NOMO-1 treated with dmso at 0.1 percent for 144 hours (cell line): ENCODE measurements at regions not wholly inside any gene's neighbourhood (a gene's known extent, or its start where the extent isn't known, plus 50 kb on each side); places are given as distances from the start of the nearest gene placed in this dataset.
A peak's percentile ranks its signal among the peaks of the same experiment; 100 is the strongest.
"Not testable (repeated sequence)": the region's sequence is repeated elsewhere in the genome, so short reads cannot be mapped to it uniquely, and the experiment has no call there.

Experiments
- DNase-seq: peaks from one replicate; lab custom pipeline; 2025; ENCODE audit not compliant: unreplicated experiment; lab: John Stamatoyannopoulos, UW

DNA sequence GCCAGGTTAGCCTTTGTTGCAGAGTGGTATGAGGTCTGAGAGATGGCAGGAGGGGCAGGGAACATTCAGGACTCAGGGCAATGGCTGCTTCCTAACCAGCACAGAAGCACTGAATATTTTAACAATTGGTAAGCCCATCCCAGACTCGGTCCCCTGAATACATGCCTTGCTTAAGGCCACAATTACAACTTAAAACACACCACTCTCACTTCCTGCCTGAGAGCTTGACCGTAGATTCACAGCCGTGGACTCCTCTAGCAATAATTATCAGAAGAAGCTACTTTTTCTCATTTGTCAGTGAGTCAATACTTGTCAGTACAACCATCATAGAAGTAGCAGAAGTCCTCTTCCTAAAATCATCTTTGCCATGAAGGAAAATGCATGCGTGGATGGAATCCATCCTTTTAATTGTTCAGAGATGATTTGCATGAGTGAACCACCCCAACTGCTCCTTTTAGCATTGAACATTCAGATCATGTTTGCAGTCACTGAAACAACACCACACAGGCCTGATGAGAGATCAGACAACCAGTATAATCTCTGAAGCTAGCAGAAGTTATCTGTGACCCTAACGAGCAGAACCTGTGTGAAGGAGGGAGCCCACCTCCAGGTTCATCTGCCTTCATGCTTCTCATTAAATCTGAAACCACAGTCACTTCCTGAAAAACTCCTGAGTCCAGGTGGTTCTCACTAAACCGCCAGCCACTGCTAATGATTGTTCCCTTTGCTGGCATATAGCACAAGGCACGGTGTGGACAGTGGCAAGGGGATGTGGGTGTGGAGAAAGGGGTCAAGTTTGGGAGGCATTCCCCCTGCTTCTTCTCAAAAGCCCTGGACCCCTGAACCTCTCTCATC, 333.9 kb upstream of the CNR1 start:
- no peak for DNase-seq

DNA sequence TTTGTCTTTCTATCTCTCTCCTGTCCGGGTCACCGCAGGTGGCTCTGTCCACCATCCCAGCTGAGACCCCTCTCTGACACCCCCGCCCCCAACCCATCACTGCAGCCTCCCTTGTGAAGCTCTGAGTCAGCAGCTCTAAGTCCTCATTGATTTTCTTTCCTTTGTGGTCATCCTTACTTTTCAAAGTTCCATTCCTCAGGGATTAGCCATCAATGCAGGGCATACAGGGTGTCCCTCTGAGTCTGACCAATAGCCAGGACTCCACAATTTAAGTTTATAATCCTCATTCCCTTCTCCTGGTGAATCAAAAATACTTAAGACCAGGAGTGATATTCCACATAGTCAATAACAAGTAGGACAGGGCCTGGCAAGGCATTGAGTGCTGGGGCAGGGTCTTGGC, 333.3 kb upstream of the CNR1 start:
- DNase-seq = no peak

DNA sequence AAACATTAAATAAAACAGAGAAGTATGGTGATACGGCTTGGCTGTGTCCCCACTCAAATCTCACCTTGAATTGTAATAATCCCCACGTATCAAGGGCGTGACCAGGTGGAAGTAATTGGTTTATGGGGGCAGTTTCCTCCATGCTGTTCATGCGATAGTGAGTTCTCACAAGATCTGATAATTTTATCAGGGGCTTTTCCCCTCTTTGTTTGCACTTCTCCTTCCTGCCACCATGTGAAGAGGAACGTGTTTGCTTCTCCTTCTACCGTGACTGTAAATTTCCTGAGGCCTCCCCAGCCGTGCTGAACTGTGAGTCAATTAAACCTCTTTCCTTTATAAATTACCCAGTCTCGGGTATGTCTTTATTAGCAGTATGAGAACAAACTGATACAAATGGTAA, 331.3 kb upstream of the CNR1 start:
- DNase-seq = not testable (repeated sequence)

GRCh38 chr6:88494401-88495140, 328.4 kb upstream of the CNR1 start:
- peak; percentile 21 for DNase-seq

DNA sequence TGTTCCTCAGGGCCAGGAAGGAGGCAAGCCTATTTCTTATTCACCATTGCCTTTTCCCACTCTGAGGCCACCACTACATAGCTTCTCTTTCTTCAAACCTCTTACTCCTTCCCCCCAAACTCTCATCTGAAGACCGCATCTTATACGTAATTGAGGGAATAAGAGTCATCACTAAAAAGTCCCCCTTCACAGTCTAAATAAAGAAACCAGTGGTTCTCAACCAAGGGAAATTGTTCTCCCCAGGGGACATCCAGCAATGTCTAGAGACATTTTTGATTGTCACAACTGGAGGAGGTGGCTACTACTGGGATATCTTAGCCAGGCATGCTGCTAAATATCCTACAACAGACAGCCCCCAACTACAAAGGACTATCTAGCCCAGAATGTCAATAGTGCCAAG, 327.6 kb upstream of the CNR1 start:
- DNase-seq = no peak

- no peak for DNase-seq
Observed at GRCh38 chr6:88492824-88493223, 326.7 kb upstream of the CNR1 start.

DNA sequence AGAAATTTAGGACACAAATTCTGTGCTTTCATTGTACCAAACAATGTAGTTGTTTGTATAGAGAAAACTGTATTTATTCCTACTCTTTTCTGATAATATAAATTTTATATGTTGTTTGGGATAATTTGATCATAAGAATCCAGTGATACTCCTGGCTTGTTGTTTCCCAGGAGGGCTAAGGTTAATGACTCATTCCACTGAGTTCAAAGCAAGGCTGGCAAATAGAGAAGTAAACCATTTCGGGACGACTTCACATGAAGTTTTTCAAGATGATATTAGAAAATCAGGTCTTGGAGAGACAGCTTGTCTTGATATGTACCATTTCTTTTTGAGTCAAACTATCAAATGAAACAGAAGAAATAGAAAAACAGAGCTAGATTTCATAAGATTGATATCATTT, 326.1 kb upstream of the CNR1 start:
- DNase-seq = no peak

DNA sequence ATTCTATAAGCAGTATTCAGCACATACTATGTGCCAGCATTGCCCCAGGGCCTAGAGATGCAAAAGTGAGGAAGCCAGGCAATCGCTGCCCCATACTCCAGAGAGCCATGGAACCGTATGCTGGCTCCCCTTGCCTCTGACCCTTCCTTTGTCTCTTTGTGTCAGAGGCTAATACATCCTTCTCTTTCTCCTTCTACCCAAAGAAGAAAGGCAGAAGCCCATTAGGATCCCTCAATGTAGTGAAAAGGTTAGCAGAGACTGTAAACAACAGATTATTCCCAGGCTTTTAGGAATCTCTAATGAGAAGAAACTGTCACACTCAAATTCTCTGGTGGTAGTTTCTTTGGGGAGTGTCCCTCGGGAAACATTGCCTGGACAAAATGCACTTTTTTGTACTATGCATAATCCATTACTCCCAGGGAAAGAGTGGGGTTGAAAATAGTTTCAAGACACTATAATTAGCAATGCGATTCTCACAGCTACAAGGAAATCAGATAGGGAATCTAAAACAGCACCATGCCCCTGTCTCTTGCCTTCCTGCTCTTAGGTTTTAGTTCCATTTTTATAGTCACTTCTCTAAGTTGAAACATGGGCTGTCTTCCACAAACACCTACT, 325.2 kb upstream of the CNR1 start:
- DNase-seq = no peak

DNA sequence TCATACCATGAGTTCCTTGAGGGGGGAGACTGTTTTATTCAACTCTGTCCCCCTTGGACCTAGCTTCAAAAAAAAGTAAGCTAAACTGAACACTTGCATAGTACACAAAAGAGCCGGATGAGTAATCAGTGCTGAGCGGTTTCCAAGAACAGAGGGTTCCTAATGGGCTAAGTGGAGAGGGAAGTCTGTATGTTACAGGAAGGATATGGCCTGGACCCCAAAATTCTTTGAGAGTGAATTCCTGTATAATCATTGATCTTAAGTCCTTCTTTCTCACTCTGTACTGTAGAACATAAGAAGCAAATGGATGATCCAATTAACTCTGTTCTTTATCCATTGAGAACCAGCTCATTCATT, 324.7 kb upstream of the CNR1 start:
- no peak for DNase-seq

DNA sequence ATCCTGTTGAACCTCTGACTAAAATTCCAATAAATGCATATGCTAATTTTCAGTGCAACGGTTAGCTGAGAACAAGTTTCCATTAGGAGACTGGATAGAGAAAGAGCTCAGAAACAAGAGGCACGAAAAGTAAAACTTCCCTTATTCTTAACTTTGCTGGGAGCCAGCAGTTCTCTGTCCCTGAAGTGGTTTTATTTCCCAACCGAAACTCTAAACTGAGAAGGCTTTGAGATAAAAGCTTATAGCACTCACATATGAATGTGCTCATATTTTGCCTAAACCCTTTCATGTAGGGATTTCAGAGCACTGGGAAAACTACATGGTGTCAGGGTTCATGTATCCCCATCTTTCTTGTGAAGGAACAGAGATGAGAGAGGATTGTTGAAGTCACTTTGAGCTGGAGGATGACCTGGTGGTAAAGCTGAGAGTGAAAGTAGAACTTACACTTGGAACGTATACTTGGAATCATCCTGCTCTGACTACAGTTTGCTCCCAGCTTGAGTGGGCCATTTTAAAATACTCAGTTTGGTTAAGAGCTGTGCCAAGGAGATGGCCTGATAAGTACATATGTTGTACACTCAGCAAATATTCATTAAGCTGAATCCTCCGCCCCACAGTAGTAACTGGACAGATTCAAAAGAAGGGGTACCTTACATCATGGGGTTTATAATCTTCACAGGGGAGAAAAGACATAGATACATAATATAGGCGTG, 324.2 kb upstream of the CNR1 start:
- no peak for DNase-seq

- no peak for DNase-seq
Observed at GRCh38 chr6:88483424-88483823, 317.3 kb upstream of the CNR1 start.

GRCh38 chr6:88482465-88482864, 316.3 kb upstream of the CNR1 start:
- DNase-seq = no peak

GRCh38 chr6:88481519-88481918, 315.4 kb upstream of the CNR1 start:
- DNase-seq = no peak

GRCh38 chr6:88480816-88481215, 314.7 kb upstream of the CNR1 start:
- no peak for DNase-seq

- DNase-seq = no peak
Observed at GRCh38 chr6:88477413-88477812, 311.3 kb upstream of the CNR1 start.

GRCh38 chr6:88476388-88476787, 310.2 kb upstream of the CNR1 start:
- DNase-seq = no peak

GRCh38 chr6:88474720-88475119, 308.6 kb upstream of the CNR1 start:
- no peak for DNase-seq

- DNase-seq = no peak
Observed at GRCh38 chr6:88473589-88473988, 307.4 kb upstream of the CNR1 start.

- DNase-seq = no peak
Observed at GRCh38 chr6:88472851-88473525, 306.8 kb upstream of the CNR1 start.

DNA sequence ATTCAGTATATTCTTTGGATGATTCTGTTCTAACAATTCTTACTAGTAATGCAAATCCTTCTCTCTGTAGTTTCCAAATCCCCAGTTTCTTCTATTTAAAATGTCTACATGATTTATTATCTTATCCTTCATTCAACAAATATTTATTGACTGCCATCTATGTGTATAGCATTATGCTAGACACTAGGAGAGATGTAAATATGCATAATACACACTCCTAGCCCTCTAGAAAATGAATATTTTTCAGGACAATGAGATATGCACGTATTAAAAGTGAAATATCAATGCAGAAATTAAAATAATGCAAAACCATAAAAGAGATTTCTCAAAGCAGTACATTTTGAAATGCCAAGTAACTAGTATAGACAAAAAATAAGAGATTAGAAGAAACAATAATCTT, 293.5 kb upstream of the CNR1 start:
- no peak for DNase-seq

DNA sequence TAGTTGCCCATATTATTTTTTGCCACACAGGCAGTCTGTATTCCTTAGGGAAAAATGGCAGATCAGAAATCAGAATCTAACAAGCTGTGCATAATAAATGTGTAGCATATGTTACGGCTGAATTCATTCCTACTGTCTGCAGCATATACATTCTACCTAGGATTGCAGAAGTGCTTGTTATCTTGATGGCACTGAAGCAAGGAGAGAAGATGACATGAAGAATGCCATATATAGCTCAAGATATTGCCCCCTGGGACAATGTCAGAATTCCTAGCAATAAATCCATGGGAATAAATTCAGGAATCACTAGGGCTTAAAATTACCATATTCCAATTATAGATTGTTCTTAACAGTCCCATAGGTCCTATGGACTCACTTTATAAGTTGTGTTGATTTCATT, 293.0 kb upstream of the CNR1 start:
- DNase-seq = no peak
